Transverse colon (tissue), 3 donors: ENCODE measurements at regions not wholly inside any gene's neighbourhood (a gene's known extent, or its start where the extent isn't known, plus 50 kb on each side); places are given as distances from the start of the nearest gene placed in this dataset.

Source experiments
- CTCF ChIP-seq, 5 experiments: fragments of 200-600 bp in 3 of 5; fragments of 450-650 bp in 2 of 5; sonication (generic) in 3 of 5; IDR thresholded peaks; 1 replicate in 2 of 5; 2 replicates in 3 of 5; pipeline ENCODE4 v1.5.1; 2016 to 2017; ENCODE audit warnings: antibody characterized with exemption in 5 of 5, inconsistent platforms in 3 of 5, mild to moderate bottlenecking in 2 of 5, moderate library complexity in 1 of 5
- EP300 ChIP-seq: sonication (generic); formaldehyde crosslinking; IDR thresholded peaks from one replicate; pipeline ENCODE4 v1.6.1; 2017; ENCODE audit warnings: antibody characterized with exemption, low read depth
- POLR2A ChIP-seq: fragments of 450-650 bp; IDR thresholded peaks from one replicate; pipeline ENCODE4 v1.6.1; 2016; ENCODE audit warnings: antibody characterized with exemption, mild to moderate bottlenecking, moderate library complexity

GRCh38 chr6:62400521-62401259, 114.7 kb upstream of the KHDRBS2 start:
- TF ChIP-seq POLR2A (no peak), EP300 (no peak), CTCF (IDR thresholded peaks at IDR 0.05) (no peak)
